Renal cortex interstitium (tissue), 11 donors: ENCODE measurements at regions not wholly inside any gene's neighbourhood (a gene's known extent, or its start where the extent isn't known, plus 50 kb on each side); places are given as distances from the start of the nearest gene placed in this dataset.

Experiments
- DNase-seq, 11 donors: peaks; one replicate each; pipeline ENCODE4 v3.0.0-alpha.2; 2013; ENCODE audit warnings: low read depth in 9 of 11, low spot score in 4 of 11; ENCODE audit errors: extremely low read depth in 1 of 11

- no peak for DNase-seq
Measured at GRCh38 chr4:81981218-81981617, 392.6 kb downstream of the HNRNPD start.

- DNase-seq = no peak
Measured at GRCh38 chr4:81974523-81974922, 399.3 kb downstream of the HNRNPD start.

GRCh38 chr4:81971637-81972381 is 402.0 kb downstream of the HNRNPD start:
- DNase-seq = no peak

- DNase-seq = no peak
Measured at GRCh38 chr4:81971061-81971460, 402.7 kb downstream of the HNRNPD start.

- DNase-seq = no peak
Measured at GRCh38 chr4:81970454-81970853, 403.3 kb downstream of the HNRNPD start.

GRCh38 chr4:81966676-81967075 is 407.1 kb downstream of the HNRNPD start:
- no peak for DNase-seq

- no peak for DNase-seq
Measured at GRCh38 chr4:81965911-81966310, 407.9 kb downstream of the HNRNPD start.

GRCh38 chr4:81965454-81965853 is 408.3 kb downstream of the HNRNPD start:
- DNase-seq = no peak

GRCh38 chr4:81963763-81964020 is 410.1 kb downstream of the HNRNPD start:
- no peak for DNase-seq

GRCh38 chr4:81963015-81963762 is 410.6 kb downstream of the HNRNPD start:
- DNase-seq = no peak

GRCh38 chr4:81960961-81961360 is 412.8 kb downstream of the HNRNPD start:
- no peak for DNase-seq

- no peak for DNase-seq
Measured at GRCh38 chr4:81954271-81954670, 419.5 kb downstream of the HNRNPD start.

- no peak for DNase-seq
Measured at GRCh38 chr4:81951891-81952455, 421.8 kb downstream of the HNRNPD start.

- DNase-seq = no peak
Measured at GRCh38 chr4:81946996-81947395, 426.8 kb downstream of the HNRNPD start.

- no peak for DNase-seq
Measured at GRCh38 chr4:81930506-81931238, 443.1 kb downstream of the HNRNPD start.

GRCh38 chr4:81923140-81923539 is 450.7 kb downstream of the HNRNPD start:
- DNase-seq = no peak

- no peak for DNase-seq
Measured at GRCh38 chr4:81922313-81922712, 450.6 kb upstream of the RASGEF1B start.

- DNase-seq = no peak
Measured at GRCh38 chr4:81921751-81922159, 450.0 kb upstream of the RASGEF1B start.

- DNase-seq = no peak
Measured at GRCh38 chr4:81919810-81920209, 448.1 kb upstream of the RASGEF1B start.

- DNase-seq = no peak
Measured at GRCh38 chr4:81919223-81919622, 447.5 kb upstream of the RASGEF1B start.
